AG08395 (cell line): ENCODE measurements at regions not wholly inside any gene's neighbourhood (a gene's known extent, or its start where the extent isn't known, plus 50 kb on each side); places are given as distances from the start of the nearest gene placed in this dataset.
"Not testable (repeated sequence)": the region's sequence is repeated elsewhere in the genome, so short reads cannot be mapped to it uniquely, and the experiment has no call there.

Experiments
- DNase-seq: peaks from one replicate; pipeline ENCODE4 v3.0.0; 2012; ENCODE audit warnings: mixed read lengths, low spot score

DNA sequence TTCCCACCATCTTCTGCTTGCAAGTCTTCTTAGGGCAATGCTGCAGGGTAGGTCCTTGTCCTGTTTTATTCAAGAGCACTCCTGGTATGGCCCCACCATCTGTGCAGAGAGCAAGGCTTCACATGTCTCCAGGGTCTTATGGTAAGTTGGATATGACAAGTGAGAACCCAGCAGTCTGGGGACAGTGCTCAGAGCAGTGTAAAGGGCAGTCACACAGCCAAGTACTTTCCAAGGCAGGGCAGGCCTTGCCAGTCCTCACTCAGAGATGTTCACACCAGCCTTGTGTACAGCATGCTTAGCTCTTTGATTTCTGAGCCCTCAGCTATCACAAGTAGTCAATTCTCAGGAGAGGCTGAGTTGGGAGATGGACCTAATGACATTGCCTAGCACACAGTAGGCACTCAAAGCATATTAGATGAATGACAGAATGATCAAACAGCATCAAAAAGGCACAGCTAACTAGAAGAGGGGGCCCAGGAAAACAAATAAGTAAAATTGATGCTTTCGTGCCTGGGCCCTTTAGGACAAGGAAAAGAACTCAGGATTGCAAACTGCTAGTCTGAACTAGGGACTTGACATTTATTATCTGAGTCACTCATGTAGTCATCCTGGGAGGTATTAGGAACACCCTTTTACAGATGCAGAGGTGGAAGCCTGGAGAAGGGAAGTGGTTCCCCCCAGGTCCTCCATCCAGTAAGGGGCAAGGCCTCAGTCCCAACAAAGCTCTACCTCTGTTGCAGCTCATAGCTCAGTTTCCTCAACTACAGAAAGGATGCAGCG, 86.7 kb upstream of the CTAGE1 start:
- DNase-seq = peak; percentile 41

DNA sequence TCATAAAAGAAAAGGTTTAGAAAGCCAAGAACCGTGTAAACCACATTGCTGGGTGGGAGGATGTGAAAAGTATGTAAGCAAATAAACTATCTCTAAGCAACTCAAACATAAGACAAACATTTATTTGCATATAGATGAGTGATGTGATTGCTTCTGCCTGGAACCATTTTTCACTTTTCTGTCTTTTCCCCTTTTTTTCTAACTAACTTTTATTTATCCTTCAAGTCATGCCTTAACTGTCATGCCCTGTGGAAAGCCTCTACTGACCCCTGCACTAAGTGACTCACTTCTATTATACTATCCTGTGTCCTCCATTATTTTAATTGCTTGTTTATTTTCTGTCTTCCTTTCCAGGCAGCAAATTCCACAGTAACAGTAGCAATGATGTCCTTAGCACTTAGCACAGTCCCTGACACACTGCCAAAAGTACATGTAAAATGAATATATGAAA, 87.5 kb upstream of the CTAGE1 start:
- peak; percentile 33 for DNase-seq

DNA sequence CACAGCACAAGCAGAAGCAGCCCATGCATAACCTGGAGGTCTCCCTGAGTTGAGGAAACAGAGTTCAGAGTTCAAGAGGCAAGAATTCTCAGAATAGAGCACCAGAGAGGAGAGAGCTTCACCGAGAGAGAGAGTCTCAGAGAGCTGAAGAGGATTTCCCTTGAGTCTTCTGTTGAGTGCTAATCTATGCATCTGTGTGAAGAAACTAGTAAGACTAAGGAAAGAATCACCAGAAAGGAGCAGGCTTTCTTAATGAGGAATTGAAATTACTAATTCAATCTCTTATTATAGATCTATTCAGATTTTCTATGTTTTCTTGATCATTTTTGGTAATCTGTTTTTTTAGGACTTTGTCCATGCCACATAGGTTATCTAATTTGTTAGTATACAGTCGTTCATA, 89.3 kb upstream of the CTAGE1 start:
- no peak for DNase-seq

DNA sequence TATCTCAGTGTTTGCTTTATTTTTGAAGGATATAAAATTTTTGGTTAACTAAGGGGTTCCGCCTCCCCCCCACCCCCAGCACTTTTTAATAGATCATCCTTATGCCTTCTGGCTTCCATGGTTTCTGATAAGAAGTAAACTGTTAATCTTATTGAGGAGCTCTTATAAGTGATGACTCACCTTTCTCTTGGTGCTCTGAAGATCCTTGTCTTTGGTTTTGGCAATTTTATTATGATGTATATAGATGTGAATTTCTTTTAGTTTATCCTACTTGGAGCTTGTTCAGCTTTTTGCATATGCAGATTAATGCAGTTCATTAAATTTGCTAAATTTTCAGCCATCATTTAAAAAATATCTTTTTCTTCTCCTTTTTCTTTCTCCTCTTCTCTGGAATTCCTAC, 91.7 kb upstream of the CTAGE1 start:
- DNase-seq = no peak

DNA sequence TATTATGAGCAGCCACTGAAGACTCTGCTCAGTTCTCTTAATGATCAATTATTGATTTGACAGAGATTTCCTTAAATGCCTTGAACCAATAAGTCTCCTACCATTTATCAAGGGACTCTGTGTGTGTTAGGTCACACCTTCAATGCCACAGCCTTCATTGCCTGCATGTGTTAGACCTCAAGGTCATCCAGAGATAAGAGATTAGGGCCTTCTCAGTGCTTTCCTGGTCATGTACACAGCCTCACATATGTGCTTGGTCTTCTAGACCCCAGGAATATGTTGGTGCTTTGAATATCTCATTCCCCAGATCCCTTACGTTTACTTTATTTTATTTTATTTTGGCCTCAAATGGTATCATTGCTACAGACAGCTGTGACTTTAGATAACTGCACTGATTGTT, 93.0 kb upstream of the CTAGE1 start:
- no peak for DNase-seq

DNA sequence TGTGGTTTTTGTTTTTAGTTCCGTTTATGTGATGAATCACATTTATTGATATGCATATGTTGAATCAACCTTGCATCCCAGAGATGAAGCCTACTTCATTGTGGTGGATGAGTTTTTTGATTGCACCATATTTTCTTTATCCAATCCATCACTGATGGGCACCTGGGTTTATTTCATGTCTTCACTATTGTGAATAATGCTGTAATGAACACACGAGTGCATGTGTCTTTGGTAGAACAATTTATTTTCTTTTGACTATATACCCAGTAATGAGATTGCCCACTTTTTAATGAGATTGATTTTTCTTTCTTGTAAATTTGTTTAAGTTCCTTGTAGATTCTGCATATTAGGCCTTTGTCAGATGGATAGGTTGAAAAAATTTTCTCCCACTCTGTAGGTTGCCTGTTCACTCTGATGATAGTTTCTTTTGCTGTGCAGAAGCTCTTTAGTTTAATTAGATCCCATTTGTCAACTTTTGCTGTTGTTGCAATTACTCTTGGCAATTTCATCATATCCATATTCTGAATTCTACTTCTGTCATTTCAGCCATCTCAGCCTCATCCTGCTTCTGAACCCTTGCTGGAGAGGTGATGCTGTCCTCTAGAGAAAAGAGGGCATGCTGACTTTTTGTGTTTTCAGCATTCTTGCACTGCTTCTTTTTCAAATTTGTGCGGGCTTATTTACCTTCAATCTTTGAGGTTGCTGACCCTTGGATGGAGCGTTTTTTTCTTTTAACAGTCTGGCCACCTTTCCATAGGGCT, 96.2 kb upstream of the CTAGE1 start:
- DNase-seq = no peak

DNA sequence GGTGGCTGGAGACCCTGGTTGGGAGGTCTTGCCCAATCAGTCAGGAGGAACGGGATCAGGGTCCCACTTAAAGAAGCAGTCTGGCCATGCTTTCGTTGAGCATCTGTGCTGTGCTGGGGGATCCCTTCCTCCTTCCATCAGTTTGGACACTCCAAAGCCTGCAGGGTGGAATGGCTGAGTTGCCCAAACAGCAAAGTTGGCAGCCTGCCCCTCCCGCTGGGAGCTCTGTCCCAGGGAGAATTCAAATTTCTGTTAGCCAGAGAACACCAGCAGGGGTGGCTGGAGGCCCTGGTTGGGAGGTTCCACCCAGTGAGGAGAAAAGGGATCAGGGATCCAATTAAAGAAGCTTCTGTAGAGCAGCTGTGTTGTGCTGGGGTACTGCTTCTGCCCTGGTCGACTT, 96.9 kb upstream of the CTAGE1 start:
- no peak for DNase-seq

DNA sequence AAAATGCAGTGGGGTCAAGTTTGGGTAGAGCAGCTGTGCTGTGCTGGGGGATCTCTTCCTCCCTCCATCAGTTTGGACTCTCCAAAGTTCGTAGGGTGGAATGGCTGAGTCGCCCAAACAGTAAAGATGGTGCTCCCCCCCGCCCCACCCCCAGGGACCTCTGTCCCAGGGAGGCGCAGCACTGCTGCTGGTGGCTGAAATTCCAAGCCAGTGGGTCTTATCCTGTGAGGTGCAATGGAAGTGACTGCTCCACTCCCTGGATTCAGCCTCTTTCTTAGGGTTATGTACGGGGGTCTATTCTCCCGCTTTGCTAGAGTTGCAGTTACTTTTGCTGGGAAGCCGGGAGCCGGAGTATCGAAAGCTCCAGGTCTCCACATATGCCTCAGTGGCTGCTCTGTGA, 97.5 kb upstream of the CTAGE1 start:
- DNase-seq = no peak

DNA sequence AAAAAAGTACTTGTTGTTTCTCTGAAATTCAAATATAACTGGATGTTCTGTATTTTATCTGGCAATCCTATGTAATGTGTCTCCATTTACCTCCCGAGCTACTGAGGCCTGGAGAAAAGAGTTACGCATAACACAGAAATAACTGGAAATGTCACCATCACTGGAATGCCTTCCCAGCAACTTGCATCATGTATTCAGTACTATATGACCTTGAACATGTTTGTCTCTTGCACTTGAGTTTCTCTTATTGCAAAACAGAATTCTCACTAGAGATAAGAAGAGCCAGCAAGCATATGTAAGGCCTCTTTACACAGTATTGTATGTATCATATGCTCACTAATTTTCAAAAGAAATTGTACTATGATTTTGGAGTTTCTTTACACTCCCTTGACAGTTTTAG, 99.6 kb upstream of the CTAGE1 start:
- DNase-seq = no peak

DNA sequence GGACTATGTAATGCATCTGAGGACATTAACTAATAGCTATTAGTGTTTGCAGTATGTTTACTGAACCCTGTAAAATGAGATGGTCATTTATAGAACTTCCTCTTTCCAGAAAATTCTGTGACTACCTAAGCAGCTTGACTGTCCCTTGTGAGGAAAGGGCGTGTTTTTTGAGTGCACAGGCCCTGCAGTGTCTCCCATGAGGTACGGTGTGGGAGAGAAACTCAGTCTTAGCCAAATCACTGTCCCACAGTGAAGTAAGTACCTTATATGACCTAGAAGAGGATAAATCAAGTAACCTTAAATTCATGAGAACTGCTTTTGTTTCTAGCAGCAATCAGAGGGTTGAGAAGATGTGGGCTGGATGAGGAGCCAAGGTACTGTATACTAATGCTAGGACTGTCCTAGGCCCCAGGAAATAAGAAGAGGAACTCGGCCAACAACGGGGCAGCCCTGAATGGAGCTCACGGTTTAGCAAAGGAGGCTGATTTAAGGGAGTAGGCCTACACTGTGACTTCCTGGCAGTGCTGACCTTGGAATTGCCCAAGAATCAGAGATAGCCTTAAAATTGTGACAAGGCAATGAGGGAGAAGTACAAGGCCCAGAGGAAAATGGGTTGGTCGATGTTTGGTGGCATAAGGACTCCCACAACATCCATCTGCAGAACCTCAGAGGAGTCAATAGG, 103.5 kb upstream of the CTAGE1 start:
- DNase-seq = no peak

DNA sequence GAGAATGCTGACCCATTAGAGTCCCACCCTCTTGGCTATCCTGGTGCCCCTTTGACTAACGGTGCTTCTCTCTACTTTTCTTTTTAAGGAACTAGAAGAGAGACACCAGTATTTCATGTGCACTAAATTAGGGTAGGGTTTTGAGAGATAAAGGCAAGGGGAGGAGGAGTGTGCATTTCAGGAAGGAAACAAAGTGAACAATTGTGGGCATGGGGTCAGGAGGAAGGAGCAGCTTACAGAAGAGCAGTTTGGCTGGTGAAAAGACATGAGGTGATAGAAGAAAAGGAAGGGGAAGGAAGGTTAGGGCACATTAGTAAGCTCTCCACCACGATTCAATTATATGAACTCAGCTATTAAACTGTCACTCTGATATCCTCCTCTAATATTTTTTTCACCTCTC, 105.8 kb upstream of the CTAGE1 start:
- no peak for DNase-seq

DNA sequence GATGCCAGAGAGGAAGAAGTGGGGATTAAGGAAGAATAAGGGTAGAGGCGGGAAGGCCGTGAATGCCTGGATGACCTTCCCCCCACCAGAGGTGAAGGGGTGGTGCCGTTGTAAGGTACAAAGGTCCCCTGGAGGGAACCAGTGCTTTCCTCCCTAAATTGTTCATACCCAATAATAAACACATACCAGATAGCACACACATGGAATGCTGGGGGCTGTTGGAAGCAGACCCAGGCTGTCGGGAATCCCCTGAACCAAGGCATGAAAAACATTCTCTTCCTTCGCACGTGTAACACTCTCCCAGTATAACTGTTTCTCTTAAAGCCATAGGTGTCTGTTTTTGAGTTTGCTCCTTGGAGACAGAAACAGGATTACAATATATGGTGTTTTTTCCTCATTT, 107.1 kb upstream of the CTAGE1 start:
- no peak for DNase-seq

DNA sequence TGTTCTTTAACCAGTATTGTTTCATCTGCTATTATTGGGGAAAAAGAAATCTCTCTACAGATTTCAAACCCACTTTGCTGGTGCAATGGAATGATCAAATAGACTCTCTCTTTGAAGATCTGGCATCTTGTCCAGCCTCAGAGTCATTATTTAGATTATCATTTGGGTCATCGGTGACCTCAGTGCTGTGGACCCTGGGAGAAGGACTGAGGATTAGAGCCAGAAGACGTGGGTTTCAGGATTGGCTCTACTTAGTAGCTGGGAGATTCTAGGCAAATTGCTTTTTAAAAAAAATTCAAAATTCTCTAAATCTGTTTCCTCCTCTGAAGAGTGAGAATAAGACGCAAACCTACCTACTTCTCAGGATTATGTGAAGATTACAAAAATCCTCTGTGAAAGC, 107.6 kb upstream of the CTAGE1 start:
- no peak for DNase-seq

DNA sequence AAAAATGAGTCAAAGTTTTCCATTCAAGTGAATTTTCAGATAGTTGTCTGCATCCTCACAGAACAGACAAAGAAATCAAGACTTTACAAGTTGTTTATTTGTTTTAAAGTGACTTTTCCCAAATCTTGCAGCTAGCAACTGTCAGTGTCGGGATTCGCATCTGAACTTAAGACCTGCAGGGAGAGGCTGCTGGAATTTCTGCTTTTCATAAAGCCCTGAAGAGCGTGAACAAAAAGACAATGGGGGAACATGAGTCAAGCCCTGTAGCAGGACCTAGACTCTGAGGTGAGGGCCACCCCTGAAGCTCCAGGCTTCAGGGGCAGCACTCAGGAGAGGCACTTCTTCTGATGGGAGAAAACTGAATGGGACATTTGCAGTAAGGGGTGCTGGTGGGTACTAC, 108.2 kb upstream of the CTAGE1 start:
- DNase-seq = no peak

DNA sequence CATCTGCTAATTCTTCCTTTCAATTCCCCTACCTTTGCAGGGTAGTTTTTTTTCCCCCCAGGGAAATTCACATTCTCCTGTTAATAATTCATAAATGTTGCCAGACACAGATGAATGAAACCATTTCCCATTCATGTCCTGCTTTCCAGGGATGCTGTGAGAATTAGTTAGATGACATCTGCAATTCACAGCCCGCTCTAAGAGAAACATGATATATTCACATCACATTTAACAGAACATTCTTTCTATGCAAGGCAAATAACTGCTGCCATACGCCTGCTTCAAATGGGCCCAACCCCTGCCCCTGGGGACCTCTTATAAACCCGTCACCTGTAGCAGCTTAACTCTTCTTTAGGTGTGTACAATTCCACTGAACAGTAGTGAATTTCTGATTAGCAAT, 110.6 kb upstream of the CTAGE1 start:
- DNase-seq = no peak

DNA sequence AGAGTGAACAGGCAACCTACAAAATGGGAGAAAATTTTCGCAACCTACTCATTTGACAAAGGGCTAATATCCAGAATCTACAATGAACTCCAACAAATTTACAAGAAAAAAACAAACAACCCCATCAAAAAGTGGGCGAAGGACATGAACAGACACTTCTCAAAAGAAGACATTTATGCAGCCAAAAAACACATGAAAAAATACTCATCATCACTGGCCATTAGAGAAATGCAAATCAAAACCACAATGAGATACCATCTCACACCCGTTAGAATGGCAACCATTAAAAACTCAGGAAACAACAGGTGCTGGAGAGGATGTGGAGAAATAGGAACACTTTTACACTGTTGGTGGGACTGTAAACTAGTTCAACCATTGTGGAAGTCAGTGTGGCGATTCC, 117.0 kb upstream of the CTAGE1 start:
- not testable (repeated sequence) for DNase-seq

DNA sequence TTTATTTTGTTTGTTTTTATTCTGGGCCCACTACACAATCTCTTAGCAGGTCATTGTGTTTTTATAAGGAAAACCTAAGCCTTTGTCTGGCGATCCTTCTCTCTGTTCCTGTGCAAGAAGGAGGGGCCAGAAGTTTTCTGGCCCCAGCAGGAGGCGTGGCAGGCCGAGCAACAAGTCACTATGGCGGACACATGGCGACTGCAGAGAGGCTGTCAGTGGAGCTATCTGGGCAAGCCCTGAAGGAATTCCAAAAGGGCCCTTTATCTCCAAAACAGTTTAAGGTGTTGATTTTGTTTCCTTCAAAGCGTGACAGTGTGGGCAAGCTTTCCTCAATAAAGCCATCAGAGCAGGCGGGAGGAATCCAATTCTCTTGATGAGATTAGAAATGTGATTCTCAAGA, 118.8 kb upstream of the CTAGE1 start:
- DNase-seq = no peak

DNA sequence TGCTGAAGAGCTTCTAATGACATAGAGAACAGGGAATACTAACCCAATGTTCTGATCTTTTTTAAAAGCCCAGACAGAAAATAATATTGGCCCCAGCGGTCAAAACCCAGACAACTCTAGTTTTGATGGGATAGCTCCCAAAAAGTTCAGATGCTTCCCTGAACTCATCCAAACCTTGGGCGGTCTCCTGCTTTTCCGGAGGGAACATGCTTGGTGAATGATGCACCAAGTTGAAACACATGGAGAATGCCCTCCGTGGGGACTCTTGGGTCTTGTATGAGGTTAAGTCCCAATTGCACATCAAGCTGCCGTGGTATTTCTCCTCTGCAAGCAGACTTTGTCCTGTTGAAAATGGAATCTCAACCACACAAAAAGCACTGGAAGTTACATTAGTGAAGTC, 120.7 kb upstream of the CTAGE1 start:
- peak; percentile 28 for DNase-seq

DNA sequence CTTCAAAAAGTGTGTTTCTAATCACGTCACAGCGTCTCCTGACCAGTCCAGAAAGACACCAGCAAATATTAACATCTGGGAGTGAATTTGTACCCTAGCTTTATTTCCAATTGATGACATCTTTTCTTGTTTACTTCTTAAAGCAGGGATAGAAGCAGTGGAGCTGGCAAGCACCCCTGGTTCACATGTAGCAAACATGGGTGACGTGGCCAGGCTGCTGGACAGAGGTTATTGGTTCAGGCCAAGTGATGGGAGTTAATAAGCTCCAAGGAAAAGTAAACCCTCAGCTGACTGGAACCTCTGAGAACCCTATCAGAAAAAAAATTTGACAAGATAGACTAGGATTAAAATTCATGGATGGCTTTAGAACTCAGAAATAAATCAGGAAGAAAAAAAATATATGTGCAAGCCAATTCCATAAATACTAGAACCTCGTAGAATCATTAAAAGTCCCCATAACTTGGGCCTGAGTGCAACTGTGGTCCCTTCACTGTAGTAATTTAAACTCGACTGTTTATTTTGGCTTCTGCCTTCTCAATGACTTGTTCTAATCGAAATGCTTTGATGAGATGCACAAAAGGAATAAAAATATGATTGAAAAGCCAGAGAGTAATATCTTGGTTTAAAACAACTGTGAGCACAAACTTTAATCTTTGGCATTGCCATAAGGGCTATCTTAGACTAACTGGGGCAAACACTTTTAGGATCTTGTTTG, 121.5 kb upstream of the CTAGE1 start:
- no peak for DNase-seq

DNA sequence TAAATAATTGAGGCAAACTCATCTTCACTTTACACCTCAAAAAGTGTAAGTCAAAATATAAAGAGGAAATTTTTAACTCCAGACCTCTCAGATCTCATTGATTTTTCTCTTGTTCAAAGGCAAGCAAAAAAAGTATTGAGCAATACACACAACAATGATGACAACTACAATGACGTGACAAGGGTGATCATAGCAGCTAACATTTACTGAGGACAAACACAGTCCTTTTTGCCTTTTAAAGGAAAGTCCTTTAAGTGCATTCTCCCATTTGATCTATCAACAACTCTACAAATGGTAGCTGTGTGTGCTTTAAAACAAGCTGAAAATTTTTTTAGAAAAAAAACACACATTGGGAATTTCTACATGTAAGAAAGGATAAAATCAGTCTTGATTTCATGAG, 123.5 kb upstream of the CTAGE1 start:
- DNase-seq = no peak

DNA sequence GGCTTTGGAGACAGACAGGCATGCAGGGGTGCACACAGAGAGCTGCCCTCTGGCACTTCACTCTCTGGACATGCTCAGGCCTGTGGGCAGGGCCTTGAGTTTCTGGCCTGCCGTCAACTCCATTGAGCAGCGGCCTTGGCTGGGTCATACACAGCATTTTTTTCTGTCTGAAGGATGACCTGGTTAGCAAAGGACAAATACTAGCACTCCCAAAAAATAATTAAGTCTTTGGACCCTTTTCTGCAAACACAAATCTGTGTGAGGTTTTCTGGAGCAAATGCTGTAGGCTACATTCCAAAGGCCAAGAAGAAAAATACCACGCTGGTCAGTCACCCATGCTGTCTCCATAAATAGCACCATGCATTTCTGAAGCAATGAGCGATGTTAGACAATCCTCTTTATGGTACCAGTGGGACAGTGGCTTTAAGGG, 124.7 kb upstream of the CTAGE1 start:
- peak; percentile 67 for DNase-seq

DNA sequence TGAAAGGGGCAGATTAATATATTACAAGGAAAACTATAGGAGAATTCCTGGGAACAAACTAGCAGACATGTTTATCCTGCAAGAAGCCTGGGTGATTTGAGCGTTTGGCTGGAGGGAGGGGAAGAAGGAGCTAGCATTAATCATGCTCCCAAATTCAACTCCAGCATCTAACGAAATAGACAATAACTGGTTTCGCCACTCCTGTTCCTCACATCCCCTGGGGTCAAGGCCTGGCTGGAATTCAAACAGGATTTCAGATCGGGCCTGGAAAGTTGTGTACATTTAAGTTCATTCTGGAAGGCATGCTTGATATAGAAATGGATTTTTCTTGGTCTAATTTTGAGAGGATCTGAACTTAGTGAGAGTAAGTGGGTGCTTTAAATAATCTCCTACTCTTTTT, 126.1 kb upstream of the CTAGE1 start:
- no peak for DNase-seq
